ENCODE measurements at regions not wholly inside any gene's neighbourhood (a gene's known extent, or its start where the extent isn't known, plus 50 kb on each side); places are given as distances from the start of the nearest gene placed in this dataset.

- Histone ChIP-seq H3K36me3 (no peaks in the 10 kb centered on the region), H3K27me3 (no peaks in the 10 kb centered on the region), H3K4me1 (ENCODE audit: insufficient read depth) (no peaks in the 10 kb centered on the region), H3K9me3 (no peaks in the 10 kb centered on the region), H3K27ac (no peak overlapping the region), H3K4me3 (no peak overlapping the region)
- no peak for TF ChIP-seq EP300 (IDR thresholded peaks at IDR 0.05)
- TF ChIP-seq, protein P1, sequence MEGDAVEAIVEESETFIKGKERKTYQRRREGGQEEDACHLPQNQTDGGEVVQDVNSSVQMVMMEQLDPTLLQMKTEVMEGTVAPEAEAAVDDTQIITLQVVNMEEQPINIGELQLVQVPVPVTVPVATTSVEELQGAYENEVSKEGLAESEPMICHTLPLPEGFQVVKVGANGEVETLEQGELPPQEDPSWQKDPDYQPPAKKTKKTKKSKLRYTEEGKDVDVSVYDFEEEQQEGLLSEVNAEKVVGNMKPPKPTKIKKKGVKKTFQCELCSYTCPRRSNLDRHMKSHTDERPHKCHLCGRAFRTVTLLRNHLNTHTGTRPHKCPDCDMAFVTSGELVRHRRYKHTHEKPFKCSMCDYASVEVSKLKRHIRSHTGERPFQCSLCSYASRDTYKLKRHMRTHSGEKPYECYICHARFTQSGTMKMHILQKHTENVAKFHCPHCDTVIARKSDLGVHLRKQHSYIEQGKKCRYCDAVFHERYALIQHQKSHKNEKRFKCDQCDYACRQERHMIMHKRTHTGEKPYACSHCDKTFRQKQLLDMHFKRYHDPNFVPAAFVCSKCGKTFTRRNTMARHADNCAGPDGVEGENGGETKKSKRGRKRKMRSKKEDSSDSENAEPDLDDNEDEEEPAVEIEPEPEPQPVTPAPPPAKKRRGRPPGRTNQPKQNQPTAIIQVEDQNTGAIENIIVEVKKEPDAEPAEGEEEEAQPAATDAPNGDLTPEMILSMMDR (IDR thresholded peaks at IDR 0.05) = no peak
- no peak for TF ChIP-seq POLR2A (IDR thresholded peaks at IDR 0.05)
- intact Hi-C loops (cut with DNase I) = no loop called here
- 0 to 4% (median 3%) methylated on average over 1 of the region's 1 CpG for WGBS, 3 donors
- no peak for DNase-seq
These were observed 495.2 kb upstream of the EPHA6 start for GRCh38 chr3:96319166-96319565.

DNA sequence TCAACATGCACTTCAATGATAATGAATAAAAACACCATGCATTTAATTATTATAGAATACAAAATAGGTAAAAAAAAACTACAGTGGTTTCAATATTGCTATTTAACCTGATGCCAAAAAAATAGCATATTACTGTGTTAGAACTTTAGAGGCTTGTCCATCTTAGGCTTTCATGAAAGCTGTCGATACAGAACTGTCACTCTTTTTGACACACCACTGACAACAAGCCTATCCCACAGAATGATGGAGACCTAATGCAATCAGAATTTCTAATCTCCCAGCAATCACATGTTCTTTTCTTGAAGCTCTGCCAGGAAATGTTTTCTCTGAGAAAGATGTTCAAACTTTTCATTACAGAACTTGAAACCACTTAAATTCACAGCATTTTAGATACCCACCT is 490.3 kb upstream of the EPHA6 start:
- WGBS, 3 donors = 94 to 98% (median 98%) methylated on average over 1 of the region's 1 CpG
- no peaks in the 10 kb centered on the region for H3K36me3 ChIP-seq
- H3K27me3 ChIP-seq = no peaks in the 10 kb centered on the region
- no peaks in the 10 kb centered on the region for H3K4me1 ChIP-seq (ENCODE audit: insufficient read depth)
- no peak overlapping the region for H3K27ac ChIP-seq
- no peak for DNase-seq
- H3K4me3 ChIP-seq = no peak overlapping the region
- intact Hi-C loops (cut with DNase I) = no loop called here
- no peak for TF ChIP-seq POLR2A (IDR thresholded peaks at IDR 0.05)
- no peaks in the 10 kb centered on the region for H3K9me3 ChIP-seq

GRCh38 chr3:96330795-96331194 is 483.6 kb upstream of the EPHA6 start:
- 33 to 61% (median 40%) methylated on average over 2 of the region's 2 CpGs for WGBS, 3 donors
- no peak for TF ChIP-seq POLR2A (IDR thresholded peaks at IDR 0.05)
- TF ChIP-seq, protein P1 (IDR thresholded peaks at IDR 0.05) = no peak

DNA sequence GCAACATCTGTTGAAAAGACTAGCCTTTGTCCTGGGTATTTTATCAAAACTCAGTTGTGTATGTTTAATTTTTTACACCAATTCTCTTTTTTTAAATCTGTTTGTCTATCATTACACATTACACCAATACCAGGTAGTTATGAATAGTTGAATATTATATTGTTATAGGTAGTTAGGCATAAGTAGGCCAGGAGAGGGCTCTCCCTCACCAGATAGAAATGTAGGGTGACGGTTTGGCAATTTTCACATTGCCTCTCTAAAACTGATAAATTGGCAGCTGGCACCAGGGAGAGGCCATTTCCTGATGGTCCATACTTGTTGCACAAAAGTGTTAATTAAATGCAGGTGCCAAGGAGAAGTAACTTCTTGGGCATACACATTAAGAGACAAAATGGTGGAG is 483.1 kb upstream of the EPHA6 start:
- intact Hi-C loops (cut with DNase I) = no loop called here
- 0 to 43% (median 0%) methylated on average over 1 of the region's 1 CpG for whole genome bisulfite sequencing, 3 donors
- H3K9me3 ChIP-seq = no peaks in the 10 kb centered on the region
- TF ChIP-seq, protein P1 (IDR thresholded peaks at IDR 0.05) = no peak
- no peak for TF ChIP-seq EP300 (IDR thresholded peaks at IDR 0.05)
- TF ChIP-seq POLR2A (IDR thresholded peaks at IDR 0.05) = no peak
- no peaks in the 10 kb centered on the region for H3K4me1 ChIP-seq (ENCODE audit: insufficient read depth)
- H3K36me3 ChIP-seq = no peaks in the 10 kb centered on the region
- no peak overlapping the region for H3K27ac ChIP-seq
- no peak overlapping the region for H3K4me3 ChIP-seq
- no peak for DNase-seq
- no peaks in the 10 kb centered on the region for H3K27me3 ChIP-seq

More at GRCh38 chr3:96330795-96331194, 483.6 kb upstream of the EPHA6 start:
- DNase-seq = no peak
- Histone ChIP-seq H3K27me3 (no peaks in the 10 kb centered on the region), H3K27ac (no peak overlapping the region), H3K36me3 (no peaks in the 10 kb centered on the region), H3K4me1 (ENCODE audit: insufficient read depth) (no peaks in the 10 kb centered on the region), H3K4me3 (no peak overlapping the region), H3K9me3 (no peaks in the 10 kb centered on the region)
- intact Hi-C loops (cut with DNase I) = no loop called here

GRCh38 chr3:96334779-96335178 is 479.6 kb upstream of the EPHA6 start:
- no peak for TF ChIP-seq EP300 (IDR thresholded peaks at IDR 0.05)
- TF ChIP-seq POLR2A (IDR thresholded peaks at IDR 0.05) = no peak
- TF ChIP-seq, protein P1 (IDR thresholded peaks at IDR 0.05) = no peak
- DNase-seq = no peak
- H3K27me3 ChIP-seq = no peaks in the 10 kb centered on the region
- no peak overlapping the region for H3K4me3 ChIP-seq
- H3K9me3 ChIP-seq = no peaks in the 10 kb centered on the region
- H3K36me3 ChIP-seq = no peaks in the 10 kb centered on the region
- intact Hi-C loops (cut with DNase I) = no loop called here
- H3K27ac ChIP-seq = no peak overlapping the region
- WGBS, 3 donors = 39 to 57% (median 49%) methylated on average over 1 of the region's 1 CpG
- H3K4me1 ChIP-seq (ENCODE audit: insufficient read depth) = no peaks in the 10 kb centered on the region
